HFFc6 (cell line): ENCODE measurements at regions not wholly inside any gene's neighbourhood (a gene's known extent, or its start where the extent isn't known, plus 50 kb on each side); places are given as distances from the start of the nearest gene placed in this dataset.
"Not testable (repeated sequence)": the region's sequence is repeated elsewhere in the genome, so short reads cannot be mapped to it uniquely, and the experiment has no call there.

Experiments
- DNase-seq: peaks from one replicate; pipeline ENCODE4 v3.0.0-alpha.2; 2018
- H3K27ac Mint-ChIP-seq: 2 replicates; pipeline ENCODE4 v1.8.0; 2020; ENCODE audit warnings: mild to moderate bottlenecking, mixed read lengths
- H3K27me3 Mint-ChIP-seq: 2 replicates; pipeline ENCODE4 v1.8.0; 2021; ENCODE audit warnings: mild to moderate bottlenecking, moderate library complexity, mixed read lengths; ENCODE audit not compliant: insufficient read depth
- H3K36me3 Mint-ChIP-seq: 2 replicates; pipeline ENCODE4 v1.8.0; 2021; ENCODE audit warnings: low read depth, mixed read lengths
- H3K4me1 Mint-ChIP-seq: 2 replicates; pipeline ENCODE4 v1.8.0; 2020; ENCODE audit warnings: low read depth, mixed read lengths
- H3K4me3 Mint-ChIP-seq: 2 replicates; pipeline ENCODE4 v1.8.0; 2020; ENCODE audit warnings: mild to moderate bottlenecking, moderate library complexity, mixed read lengths
- H3K9me3 Mint-ChIP-seq: 2 replicates; pipeline ENCODE4 v1.8.0; 2020; ENCODE audit warnings: mild to moderate bottlenecking, mixed read lengths
- TF ChIP-seq, protein P1 (sequence below): fragments of 200-600 bp; sonication (generic); IDR thresholded peaks from 2 replicates; pipeline ENCODE4 v1.5.0; 2021; ENCODE audit warnings: antibody characterized with exemption, mild to moderate bottlenecking

DNA sequence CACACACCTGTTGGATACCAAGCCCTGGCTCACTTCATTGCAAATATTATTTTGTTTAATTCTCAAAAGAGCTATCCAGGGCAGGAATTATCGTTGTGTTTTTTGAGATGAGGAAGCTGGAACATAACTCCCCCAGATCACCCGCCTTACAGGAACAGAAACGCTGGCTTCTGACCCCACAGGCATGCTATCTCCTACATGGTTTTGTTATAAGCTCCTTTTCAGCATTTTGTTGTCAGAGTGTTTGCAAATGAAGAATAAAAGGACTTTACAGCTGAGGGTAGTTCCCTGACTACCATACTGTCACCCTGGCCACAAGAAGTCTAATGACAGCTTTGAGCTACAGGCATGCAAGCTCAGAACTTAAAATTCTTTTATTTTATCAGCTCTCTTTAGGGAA, 62.0 kb upstream of the MRPS9 start:
- TF ChIP-seq, protein P1, sequence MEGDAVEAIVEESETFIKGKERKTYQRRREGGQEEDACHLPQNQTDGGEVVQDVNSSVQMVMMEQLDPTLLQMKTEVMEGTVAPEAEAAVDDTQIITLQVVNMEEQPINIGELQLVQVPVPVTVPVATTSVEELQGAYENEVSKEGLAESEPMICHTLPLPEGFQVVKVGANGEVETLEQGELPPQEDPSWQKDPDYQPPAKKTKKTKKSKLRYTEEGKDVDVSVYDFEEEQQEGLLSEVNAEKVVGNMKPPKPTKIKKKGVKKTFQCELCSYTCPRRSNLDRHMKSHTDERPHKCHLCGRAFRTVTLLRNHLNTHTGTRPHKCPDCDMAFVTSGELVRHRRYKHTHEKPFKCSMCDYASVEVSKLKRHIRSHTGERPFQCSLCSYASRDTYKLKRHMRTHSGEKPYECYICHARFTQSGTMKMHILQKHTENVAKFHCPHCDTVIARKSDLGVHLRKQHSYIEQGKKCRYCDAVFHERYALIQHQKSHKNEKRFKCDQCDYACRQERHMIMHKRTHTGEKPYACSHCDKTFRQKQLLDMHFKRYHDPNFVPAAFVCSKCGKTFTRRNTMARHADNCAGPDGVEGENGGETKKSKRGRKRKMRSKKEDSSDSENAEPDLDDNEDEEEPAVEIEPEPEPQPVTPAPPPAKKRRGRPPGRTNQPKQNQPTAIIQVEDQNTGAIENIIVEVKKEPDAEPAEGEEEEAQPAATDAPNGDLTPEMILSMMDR, result no peak
- Mint-ChIP-seq H3K27me3 (peaks cover 2% of the 10 kb centered on the region; the same call in 1 of the 2 replicates), H3K36me3 (no peaks in the 10 kb centered on the region), H3K27ac (no peak overlapping the region), H3K4me3 (no peak overlapping the region), H3K9me3 (peaks cover 6% of the 10 kb centered on the region; the same call in 1 of the 2 replicates), H3K4me1 (no peaks in the 10 kb centered on the region)
- no peak for DNase-seq

DNA sequence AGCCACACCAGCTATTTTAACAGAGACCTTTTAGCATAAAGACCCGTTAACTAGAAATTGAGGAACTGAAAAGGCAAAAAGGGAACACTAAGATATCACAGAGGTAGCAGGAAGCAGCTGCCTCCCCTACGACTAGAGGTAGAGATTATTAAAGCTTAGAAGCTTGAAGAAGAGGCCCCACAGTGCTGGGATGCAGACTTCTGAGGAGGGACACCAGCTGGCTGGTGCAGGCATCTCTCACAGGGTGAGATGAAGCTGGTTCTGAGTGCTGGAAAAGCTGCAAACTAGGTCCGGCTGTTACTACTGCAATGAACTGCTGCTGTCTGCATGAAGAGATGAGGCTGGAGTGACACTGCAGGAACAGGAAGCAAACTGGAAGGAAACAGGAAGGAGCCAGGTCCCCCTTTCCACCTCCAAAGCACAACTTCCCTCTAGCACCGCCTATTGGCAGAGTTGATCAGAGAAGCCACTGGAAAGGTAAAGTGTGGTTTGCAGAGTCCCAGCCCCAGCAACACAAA, 61.2 kb upstream of the MRPS9 start:
- Mint-ChIP-seq H3K27me3 (peaks cover 2% of the 10 kb centered on the region; the same call in 1 of the 2 replicates), H3K27ac (no peak overlapping the region), H3K36me3 (no peaks in the 10 kb centered on the region), H3K4me1 (no peaks in the 10 kb centered on the region), H3K9me3 (no peaks in the 10 kb centered on the region; the same call in 1 of the 2 replicates), H3K4me3 (no peak overlapping the region)
- DNase-seq, result no peak
- TF ChIP-seq, protein P1, result no peak

DNA sequence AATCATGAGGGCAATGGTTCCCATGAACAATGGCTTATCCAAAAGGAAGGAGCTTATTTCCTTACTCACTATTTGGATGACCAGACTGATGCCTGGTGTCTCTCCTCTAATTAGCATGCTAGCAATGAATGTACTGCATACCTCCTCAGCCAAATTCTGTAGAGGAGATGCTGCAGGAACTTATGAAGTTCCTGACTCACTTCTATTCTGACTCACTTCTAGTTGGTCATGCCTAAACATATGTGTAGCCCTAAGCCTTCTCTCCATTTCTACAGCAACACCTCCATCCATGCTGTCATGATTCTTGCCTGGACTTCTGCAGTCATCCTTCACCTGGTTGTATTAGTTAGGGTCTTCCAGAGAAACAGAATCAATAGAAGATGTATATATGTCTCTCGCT, 59.9 kb upstream of the MRPS9 start:
- peaks cover 2% of the 10 kb centered on the region; the same call in 1 of the 2 replicates for H3K27me3 Mint-ChIP-seq
- DNase-seq, result no peak
- H3K4me1 Mint-ChIP-seq, result no peaks in the 10 kb centered on the region
- no peaks in the 10 kb centered on the region for H3K36me3 Mint-ChIP-seq
- H3K9me3 Mint-ChIP-seq, result no peaks in the 10 kb centered on the region; the same call in 1 of the 2 replicates
- H3K27ac Mint-ChIP-seq, result no peak overlapping the region
- H3K4me3 Mint-ChIP-seq, result no peak overlapping the region
- TF ChIP-seq, protein P1, result no peak

DNA sequence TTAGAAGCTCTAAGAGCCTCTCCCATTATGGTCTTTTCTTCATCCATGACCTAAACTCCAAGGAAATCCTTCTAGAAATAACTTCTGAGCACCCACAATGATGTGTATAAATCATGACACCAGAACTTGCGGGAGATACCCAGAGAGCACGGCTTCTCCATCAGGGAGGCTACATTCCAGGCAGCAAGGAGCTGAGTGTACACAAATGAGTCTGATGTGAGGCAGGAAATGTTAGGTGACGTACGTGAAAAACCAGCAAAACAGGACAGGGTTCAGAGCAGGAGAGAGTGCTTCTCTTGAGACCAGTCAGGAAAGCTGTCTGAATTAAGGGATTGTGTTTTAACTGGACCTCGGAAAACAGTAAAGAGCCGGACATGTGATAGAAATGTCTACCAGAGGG, 58.1 kb upstream of the MRPS9 start:
- DNase-seq, H3K36me3 Mint-ChIP-seq, H3K27ac Mint-ChIP-seq, H3K9me3 Mint-ChIP-seq, H3K27me3 Mint-ChIP-seq, H3K4me1 Mint-ChIP-seq, H3K4me3 Mint-ChIP-seq: not testable (repeated sequence)

DNA sequence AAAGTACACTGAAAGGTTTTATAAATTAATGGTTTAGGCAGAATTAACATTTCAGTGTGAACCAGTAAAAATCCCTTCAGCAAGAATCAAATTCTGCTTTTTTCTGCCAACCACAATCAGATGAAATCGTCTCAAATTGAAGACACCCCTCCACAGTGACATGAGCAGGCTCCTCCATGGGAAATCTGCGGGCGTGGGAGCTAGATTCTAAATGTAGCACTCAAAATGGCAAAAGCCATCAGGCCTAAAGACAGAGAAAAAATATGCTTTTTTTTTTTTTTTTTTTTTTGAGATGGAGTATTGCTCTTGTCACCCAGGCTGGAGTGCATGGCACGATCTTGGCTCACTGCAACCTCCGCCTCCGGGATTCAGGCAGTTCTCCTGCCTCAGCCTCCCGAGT, 55.8 kb upstream of the MRPS9 start:
- H3K27ac Mint-ChIP-seq, result no peak overlapping the region
- peaks cover 2% of the 10 kb centered on the region; the same call in 1 of the 2 replicates for H3K27me3 Mint-ChIP-seq
- TF ChIP-seq, protein P1, result no peak
- DNase-seq, result no peak
- H3K4me1 Mint-ChIP-seq, result no peaks in the 10 kb centered on the region
- H3K9me3 Mint-ChIP-seq, result peaks cover 6% of the 10 kb centered on the region; the same call in 1 of the 2 replicates
- no peaks in the 10 kb centered on the region for H3K36me3 Mint-ChIP-seq
- no peak overlapping the region for H3K4me3 Mint-ChIP-seq
